ENCODE measurements at regions not wholly inside any gene's neighbourhood (a gene's known extent, or its start where the extent isn't known, plus 50 kb on each side); places are given as distances from the start of the nearest gene placed in this dataset.
A peak's percentile ranks its signal among the peaks of the same experiment; 100 is the strongest.
"Not testable (repeated sequence)": the region's sequence is repeated elsewhere in the genome, so short reads cannot be mapped to it uniquely, and the experiment has no call there.

DNA sequence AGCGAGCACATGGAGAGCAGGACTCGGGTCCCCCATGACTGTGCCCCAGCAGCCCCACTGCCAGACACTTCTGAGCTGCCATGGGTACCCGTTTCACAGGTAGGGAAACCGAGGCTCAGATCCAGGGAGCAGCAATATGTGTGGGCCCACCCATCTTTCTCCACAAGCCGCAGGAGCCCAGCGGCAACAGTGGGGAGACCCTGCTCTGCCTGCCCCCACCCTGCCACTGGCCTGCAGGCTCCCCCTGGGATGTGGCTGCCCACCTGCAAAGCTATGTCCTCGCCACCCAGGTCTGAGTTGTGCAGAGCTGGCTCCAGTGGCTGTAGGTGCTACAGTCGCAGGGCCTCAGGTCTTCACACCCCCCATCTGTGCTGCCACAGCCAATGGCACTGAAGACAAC is 50.6 kb upstream of the C1QTNF9B start:
- no peak for DNase-seq

DNA sequence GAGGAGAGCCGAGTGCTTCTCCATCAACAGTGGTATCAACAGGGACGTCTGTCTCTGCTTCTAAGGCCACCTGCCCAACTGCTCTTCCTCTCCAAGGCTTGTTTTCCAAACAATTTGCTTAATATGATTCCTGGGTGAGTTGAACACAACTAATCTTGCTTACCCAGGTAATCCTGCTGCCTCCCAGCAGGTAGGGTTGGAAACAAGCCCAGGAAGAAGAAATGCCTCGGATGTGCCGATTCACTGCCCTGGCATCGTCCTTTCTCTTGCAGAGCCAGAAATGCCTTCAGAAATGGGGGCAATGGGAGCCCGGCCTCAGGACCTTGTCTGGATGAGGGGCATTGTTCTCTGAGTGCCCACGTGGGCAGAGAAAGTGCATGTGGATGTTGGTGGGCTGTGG is 51.9 kb upstream of the C1QTNF9B start:
- DNase-seq: no peak

- DNase-seq: no peak
These were observed 52.4 kb upstream of the C1QTNF9B start for GRCh38 chr13:23949736-23950135.

GRCh38 chr13:23950736-23951510 is 53.6 kb upstream of the C1QTNF9B start:
- DNase-seq: no peak

DNA sequence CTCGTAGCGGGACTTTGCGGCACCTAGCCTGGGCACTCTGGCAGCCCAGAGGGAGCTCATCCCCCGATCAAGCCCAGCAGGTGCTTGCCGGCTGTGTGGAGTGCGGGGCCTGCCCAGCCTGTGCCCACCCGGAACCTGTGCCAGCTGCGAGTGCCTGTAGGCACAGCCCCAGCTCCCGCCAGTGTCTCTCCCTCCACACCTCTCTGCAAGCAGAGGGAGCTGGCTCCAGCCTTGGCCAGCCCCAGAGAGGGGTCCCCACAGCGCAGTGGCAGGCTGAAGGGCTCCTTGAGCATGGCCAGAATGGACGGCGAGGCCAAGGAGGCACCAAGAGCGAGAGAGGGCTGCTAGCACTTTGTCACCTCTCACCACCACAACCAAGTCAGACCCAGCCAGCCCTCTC is 55.5 kb upstream of the C1QTNF9B start:
- DNase-seq: no peak

DNA sequence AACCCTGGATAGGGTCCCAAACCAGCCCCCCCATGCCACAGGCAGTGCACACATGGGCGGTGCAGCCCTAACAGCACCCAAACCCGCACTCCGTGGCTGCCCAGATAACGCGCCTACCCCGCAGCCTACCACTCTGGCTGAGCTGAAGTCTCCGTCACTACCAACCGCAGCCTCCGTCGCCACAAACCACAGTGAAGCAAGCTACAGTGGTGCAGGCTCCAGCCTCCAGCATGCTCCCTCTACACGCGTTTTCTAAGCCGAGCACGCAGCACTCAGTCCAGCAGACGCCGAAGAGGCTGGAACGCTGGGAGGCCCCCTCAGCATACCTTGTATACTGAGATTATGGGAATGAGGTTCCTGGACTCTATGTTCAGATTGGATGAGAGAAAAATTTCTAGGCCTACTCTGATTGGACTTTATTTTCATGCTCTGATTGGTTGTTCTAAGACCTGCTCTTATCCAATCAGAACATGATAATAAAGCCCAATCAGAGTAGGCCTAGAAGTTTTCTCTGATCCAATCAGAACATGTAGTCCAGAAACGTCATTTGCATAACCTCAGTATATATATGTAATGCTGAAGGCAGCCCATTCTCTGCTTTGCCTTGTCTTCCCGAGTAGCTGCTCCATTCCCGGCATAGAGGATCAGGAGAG is 56.7 kb upstream of the C1QTNF9B start:
- DNase-seq: no peak

DNA sequence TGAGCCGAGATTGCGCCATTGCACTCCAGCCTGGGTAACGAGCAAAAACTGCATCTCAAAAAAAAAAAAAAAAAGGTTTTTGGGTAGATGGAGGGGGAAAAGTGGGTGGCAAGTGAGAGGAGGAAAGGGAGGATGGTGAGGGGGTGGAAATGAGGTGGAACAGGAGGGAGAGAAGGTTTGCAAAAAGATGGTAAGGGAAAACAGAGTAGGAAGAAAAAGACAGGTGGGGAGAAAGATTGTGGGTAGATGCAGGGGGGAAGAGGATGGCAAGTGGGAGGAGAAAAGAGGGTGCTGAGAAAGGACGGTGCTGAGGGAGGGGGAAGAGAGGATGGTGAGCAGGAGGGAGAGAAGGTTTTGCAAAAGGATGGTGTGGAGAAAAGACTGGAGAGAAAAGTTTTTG is 57.8 kb upstream of the C1QTNF9B start:
- no peak for DNase-seq

DNA sequence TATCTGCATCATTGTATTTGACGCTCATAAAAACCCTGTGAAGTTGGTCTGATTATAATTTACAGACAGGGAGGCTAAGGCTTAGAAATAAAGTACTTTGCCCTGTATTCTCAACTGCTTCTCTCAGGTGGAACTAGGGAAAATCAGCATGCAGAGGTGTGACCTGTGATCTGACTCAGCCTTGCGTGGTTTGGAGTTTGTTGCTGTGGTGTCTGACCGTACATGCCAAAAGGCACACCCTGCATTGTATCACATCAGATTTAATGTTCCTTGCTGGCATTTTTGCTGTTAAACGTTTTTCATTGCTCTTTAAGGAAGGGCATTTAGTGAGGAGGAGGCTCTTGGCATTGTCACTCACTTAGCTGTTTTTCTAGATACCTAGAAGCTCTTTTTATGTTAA is 58.8 kb upstream of the C1QTNF9B start:
- DNase-seq: no peak

- DNase-seq: no peak
These were observed 60.7 kb upstream of the C1QTNF9B start for GRCh38 chr13:23957981-23958380.

- DNase-seq: no peak
These were observed 62.0 kb upstream of the C1QTNF9B start for GRCh38 chr13:23959231-23959862.

DNA sequence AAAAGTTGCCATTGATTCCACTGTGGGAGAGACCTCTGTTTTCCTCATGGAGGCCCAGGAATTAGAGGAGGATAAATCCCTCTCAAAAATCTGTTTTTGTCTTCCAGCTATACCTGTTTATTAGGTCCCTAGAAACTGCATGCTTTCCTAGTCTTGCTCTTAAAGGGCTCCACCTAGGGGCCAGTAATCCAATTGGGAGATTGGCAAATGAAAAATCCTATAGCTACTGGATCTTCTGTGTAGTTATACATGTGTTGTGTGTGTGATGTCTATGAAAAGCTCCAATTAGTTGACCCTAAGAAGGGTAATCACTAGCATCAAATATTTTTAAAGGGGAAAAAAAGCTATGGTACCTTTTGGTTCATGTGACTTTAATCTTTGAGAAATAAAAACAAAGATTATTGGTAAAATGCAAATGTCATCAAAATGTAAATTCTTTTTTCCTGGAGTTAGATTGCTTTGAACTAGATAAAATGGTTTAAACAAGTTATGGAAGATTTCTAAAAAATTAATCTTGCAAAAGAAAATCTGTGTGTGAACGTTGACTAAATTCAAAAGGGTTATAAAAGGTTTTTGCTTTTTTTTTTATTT is 63.4 kb upstream of the C1QTNF9B start:
- peak; percentile 35 for DNase-seq

GRCh38 chr13:23963184-23963931 is 66.1 kb upstream of the C1QTNF9B start:
- no peak for DNase-seq

- no peak for DNase-seq
These were observed 66.6 kb upstream of the C1QTNF9B start for GRCh38 chr13:23963947-23964346.

DNA sequence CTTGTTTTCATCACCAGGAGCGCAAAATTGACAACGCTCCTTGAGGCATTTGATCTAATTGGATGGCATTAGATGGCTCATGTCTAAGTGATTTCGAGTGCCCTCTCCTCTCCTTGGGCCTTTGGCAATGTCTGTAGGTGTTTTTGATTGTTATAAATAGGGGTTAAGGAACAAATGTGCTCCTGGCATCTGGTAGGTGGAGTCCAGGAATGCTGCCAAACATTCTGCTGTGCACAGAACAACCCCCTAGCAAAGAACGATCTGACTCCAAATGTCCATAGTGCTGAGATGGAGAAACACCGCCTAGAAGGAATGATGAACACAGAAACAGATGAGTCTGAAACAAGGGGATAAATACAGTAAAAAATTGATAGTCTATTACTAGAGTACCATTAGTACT is 68.0 kb upstream of the C1QTNF9B start:
- DNase-seq: no peak

DNA sequence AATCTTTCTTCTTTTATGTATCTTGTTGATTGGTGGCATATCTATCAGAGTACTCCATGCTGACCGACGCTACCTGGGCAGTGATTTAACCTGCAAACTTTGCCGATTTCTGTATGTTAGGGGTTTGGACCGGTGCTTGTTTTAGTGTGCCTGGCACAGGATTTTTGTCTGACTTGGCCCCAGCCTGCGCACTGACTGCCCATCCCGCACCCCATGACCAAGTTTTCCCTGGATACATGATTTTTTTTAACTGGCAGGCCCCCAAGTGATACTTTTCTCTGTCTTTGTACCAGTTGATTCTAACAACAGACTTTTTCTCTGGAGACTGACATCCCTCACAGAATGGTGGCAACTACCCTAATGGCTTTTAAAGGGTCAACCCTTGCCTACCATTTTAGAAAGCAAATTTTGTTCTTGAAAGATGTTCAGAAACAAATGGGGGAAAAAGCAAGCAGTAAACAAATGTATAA is 69.0 kb upstream of the C1QTNF9B start:
- no peak for DNase-seq

- no peak for DNase-seq
These were observed 69.7 kb upstream of the C1QTNF9B start for GRCh38 chr13:23966691-23967615.

DNA sequence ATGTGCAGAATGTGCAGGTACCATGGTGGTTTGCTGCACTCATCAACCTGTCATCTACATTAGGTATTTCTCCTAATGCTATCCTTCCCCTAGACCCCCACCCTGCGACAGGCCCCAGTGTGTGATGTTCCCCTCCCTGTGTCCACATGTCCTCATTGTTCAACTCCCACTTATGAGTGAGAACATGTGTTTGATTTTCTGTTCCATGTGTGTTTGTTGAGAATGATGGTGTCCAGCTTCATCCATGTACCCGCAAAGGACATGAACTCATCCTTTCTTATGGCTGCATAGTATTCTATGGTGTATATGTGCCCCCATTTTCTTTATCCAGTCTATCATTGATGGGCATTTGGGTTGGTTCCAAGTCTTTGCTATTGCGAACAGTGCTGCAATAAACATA is 70.5 kb upstream of the C1QTNF9B start:
- DNase-seq: not testable (repeated sequence)

DNA sequence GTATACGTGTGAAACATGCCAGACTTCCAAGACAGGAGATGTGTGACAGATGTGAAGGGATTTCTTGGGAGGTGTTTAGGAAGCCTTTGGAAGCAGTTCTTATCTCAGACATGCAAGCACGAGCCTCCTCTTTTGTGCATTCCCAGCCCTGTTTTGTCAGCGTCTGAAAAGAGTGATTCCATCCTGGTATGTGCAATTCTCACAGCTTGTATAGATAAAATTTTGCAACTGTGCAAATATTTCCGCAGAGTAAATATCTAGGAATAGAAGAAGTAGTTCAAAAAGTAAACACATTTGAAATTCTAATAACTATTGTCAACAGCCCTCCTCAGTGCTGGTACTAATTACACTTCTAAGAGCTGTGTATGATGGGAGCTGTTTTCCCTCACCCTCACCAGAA is 72.3 kb upstream of the C1QTNF9B start:
- no peak for DNase-seq

DNA sequence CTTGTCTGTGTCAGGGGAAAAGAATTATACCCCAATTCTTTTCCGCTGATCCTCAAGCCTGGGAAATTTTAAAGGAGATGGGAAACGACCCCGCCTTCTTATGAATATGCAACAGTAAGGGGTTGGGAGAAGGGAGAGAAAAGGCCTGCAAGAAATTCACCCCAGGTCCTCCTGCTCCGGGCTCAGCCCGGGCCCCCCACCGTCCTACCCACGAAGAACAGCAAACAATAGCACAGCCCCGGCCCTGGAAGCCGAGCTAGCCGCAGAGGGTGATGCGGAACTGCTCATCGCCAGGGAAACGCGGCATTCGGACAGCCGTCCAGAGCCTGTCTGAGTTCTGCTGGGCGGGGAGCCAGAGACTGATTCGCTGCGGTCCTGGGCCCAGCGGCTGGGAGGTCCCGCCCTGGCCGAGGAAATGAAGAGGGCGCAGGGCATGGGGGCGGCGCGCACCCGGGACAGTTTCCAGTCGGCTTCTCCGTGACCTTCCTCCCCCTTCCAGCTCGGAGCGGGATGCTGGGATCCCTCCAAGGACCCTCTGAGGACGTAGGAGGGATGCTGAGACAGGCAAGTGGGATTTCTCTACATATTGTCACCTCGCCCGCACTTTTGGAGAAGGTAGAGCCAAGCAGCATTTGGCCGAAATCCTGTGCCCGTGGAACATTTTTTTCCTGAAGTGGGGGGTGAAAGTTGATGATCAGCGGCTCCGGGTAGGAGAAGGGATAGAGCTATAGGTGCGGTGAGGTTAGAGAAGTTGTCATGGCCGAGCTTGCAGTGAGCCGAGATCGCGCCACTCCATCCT is 82.3 kb upstream of the C1QTNF9B start:
- DNase-seq: peak; percentile 68

DNA sequence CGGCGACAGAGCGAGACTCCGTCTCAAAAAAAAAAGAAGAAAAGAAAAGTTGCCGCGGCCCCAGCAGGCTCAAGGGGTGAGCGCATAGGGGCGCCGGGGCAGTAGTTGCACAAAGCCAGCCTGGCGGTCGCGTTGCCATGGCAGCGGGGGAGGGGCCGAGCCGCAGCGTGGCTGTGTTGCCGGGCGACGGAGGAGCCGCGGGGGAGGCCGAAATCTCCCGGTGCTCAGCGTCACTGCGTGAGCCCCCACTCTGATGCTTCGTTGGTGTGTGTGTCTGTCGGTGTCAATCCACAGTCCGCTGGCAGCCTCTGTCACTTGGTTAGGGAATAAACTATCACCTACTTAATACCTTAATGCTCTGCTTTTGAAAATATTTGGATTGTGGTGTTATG is 82.9 kb upstream of the C1QTNF9B start:
- peak; percentile 85 for DNase-seq
